SU-DHL-6 (cell line): ENCODE measurements at regions not wholly inside any gene's neighbourhood (a gene's known extent, or its start where the extent isn't known, plus 50 kb on each side); places are given as distances from the start of the nearest gene placed in this dataset.

ENCODE experiments used
- H2AFZ ChIP-seq: fragments of 200-600 bp; sonication (generic); 2 replicates; pipeline ENCODE4 v1.6.1; 2014; ENCODE audit warnings: low read depth, mild to moderate bottlenecking, moderate library complexity, mixed read lengths, antibody characterized with exemption, low read length; ENCODE audit not compliant: severe bottlenecking
- H3F3A ChIP-seq: fragments of 200-600 bp; shearing (Covaris generic); 2 replicates; pipeline ENCODE4 v1.6.0; 2016; ENCODE audit warnings: antibody characterized with exemption, mild to moderate bottlenecking; ENCODE audit not compliant: insufficient read depth
- H3K27ac ChIP-seq: fragments of 200-600 bp; sonication (generic); 2 replicates; pipeline ENCODE4 v1.5.1; 2016; ENCODE audit warnings: low read depth, mild to moderate bottlenecking, low read length, moderate library complexity, mixed read lengths
- H3K27me3 ChIP-seq: fragments of 200-600 bp; sonication (generic), shearing (Covaris generic); 2 replicates; pipeline ENCODE4 v1.6.0; 2014; ENCODE audit warnings: mild to moderate bottlenecking, low read length
- H3K36me3 ChIP-seq: fragments of 200-600 bp; sonication (generic); 2 replicates; pipeline ENCODE4 v1.6.1; 2014; ENCODE audit warnings: mild to moderate bottlenecking, low read length, mixed read lengths
- H3K4me2 ChIP-seq: fragments of 300-600, 200-600 bp; shearing (Covaris generic), sonication (generic); 2 replicates; pipeline ENCODE4 v1.6.0; 2014; ENCODE audit warnings: low read length, low read depth, mild to moderate bottlenecking; ENCODE audit not compliant: poor library complexity, severe bottlenecking
- H3K4me3 ChIP-seq: fragments of 200-600 bp; sonication (generic); 2 replicates; pipeline ENCODE4 v1.5.1; 2014; ENCODE audit warnings: antibody characterized with exemption, low read length, mild to moderate bottlenecking, mixed read lengths; ENCODE audit not compliant: insufficient read depth, poor library complexity, severe bottlenecking
- H3K79me2 ChIP-seq: fragments of 200-600 bp; sonication (generic); 2 replicates; pipeline ENCODE4 v1.6.1; 2014; ENCODE audit warnings: mild to moderate bottlenecking, low read length, moderate library complexity; ENCODE audit not compliant: insufficient read depth
- H3K9ac ChIP-seq: fragments of 200-600 bp; sonication (generic); 2 replicates; pipeline ENCODE4 v1.7.0; 2014; ENCODE audit warnings: mild to moderate bottlenecking, low read length
- H3K9me2 ChIP-seq: fragments of 200-600 bp; sonication (generic); replicated peaks from 2 replicates; pipeline ENCODE4 v1.6.1; 2014; ENCODE audit warnings: low read length; ENCODE audit not compliant: insufficient read depth
- H3K9me3 ChIP-seq: fragments of 200-600 bp; sonication (generic); 2 replicates; pipeline ENCODE4 v1.6.1; 2014; ENCODE audit warnings: low read length, mixed read lengths; ENCODE audit not compliant: insufficient read depth
- H4K20me1 ChIP-seq: fragments of 200-600 bp; sonication (generic); 2 replicates; pipeline ENCODE4 v1.6.1; 2014; ENCODE audit warnings: low read depth, mild to moderate bottlenecking, antibody characterized with exemption, low read length, moderate library complexity, mixed read lengths
- EZH2phosphoT487 ChIP-seq: fragments of 200-600 bp; sonication (generic), shearing (Covaris generic); conservative IDR thresholded peaks from 2 replicates; pipeline ENCODE4 v1.6.1; 2018; ENCODE audit warnings: mild to moderate bottlenecking, antibody characterized with exemption, low read length, moderate library complexity, mixed read lengths
- TF ChIP-seq, protein P1 (sequence below): fragments of 200-600 bp; sonication (generic); IDR thresholded peaks from one replicate; pipeline ENCODE4 v1.5.1; 2017; ENCODE audit warnings: antibody characterized with exemption, mild to moderate bottlenecking, low read length, moderate library complexity; ENCODE audit not compliant: insufficient read depth, poor library complexity, severe bottlenecking

- no peak overlapping the region for H3K27ac ChIP-seq
- H4K20me1 ChIP-seq = no peaks in the 10 kb centered on the region
- no peaks in the 10 kb centered on the region for H3K36me3 ChIP-seq
- H3K9ac ChIP-seq = no peak overlapping the region
- H3K4me2 ChIP-seq = no peak overlapping the region
- H3K4me3 ChIP-seq = no peak overlapping the region
- no peaks in the 10 kb centered on the region for H3K9me3 ChIP-seq
- no peaks in the 10 kb centered on the region for H3K79me2 ChIP-seq
- no peaks in the 10 kb centered on the region for H3K27me3 ChIP-seq
- H3F3A ChIP-seq = no peaks in the 10 kb centered on the region
- no peak overlapping the region for H2AFZ ChIP-seq
- no peaks in the 10 kb centered on the region for H3K9me2 ChIP-seq
- TF ChIP-seq, protein P1, sequence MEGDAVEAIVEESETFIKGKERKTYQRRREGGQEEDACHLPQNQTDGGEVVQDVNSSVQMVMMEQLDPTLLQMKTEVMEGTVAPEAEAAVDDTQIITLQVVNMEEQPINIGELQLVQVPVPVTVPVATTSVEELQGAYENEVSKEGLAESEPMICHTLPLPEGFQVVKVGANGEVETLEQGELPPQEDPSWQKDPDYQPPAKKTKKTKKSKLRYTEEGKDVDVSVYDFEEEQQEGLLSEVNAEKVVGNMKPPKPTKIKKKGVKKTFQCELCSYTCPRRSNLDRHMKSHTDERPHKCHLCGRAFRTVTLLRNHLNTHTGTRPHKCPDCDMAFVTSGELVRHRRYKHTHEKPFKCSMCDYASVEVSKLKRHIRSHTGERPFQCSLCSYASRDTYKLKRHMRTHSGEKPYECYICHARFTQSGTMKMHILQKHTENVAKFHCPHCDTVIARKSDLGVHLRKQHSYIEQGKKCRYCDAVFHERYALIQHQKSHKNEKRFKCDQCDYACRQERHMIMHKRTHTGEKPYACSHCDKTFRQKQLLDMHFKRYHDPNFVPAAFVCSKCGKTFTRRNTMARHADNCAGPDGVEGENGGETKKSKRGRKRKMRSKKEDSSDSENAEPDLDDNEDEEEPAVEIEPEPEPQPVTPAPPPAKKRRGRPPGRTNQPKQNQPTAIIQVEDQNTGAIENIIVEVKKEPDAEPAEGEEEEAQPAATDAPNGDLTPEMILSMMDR = no peak
- no peak for TF ChIP-seq EZH2phosphoT487
Measured at GRCh38 chr6:147728903-147729302, 220.4 kb downstream of the SAMD5 start.

- Histone ChIP-seq H3K79me2 (no peaks in the 10 kb centered on the region), H3K27ac (no peak overlapping the region), H3K36me3 (no peaks in the 10 kb centered on the region), H3K27me3 (no peaks in the 10 kb centered on the region), H3K4me2 (no peak overlapping the region), H4K20me1 (no peaks in the 10 kb centered on the region), H2AFZ (no peak overlapping the region), H3K9ac (no peak overlapping the region), H3K4me3 (no peak overlapping the region), H3K9me2 (no peaks in the 10 kb centered on the region), H3K9me3 (no peaks in the 10 kb centered on the region), H3F3A (no peaks in the 10 kb centered on the region)
- TF ChIP-seq, protein P1 = no peak
- no peak for TF ChIP-seq EZH2phosphoT487
Measured at GRCh38 chr6:147733686-147734085, 225.2 kb downstream of the SAMD5 start.

GRCh38 chr6:147734151-147734550, 225.7 kb downstream of the SAMD5 start:
- Histone ChIP-seq H3K9me3 (no peaks in the 10 kb centered on the region), H3K79me2 (no peaks in the 10 kb centered on the region), H4K20me1 (no peaks in the 10 kb centered on the region), H3K27me3 (no peaks in the 10 kb centered on the region), H3K4me3 (no peak overlapping the region), H3K4me2 (no peak overlapping the region), H3K27ac (no peak overlapping the region), H3F3A (no peaks in the 10 kb centered on the region), H3K36me3 (no peaks in the 10 kb centered on the region), H3K9me2 (no peaks in the 10 kb centered on the region), H2AFZ (no peak overlapping the region), H3K9ac (no peak overlapping the region)
- TF ChIP-seq, protein P1 = no peak
- TF ChIP-seq EZH2phosphoT487 = no peak
